H9 (cell line): ENCODE measurements at regions not wholly inside any gene's neighbourhood (a gene's known extent, or its start where the extent isn't known, plus 50 kb on each side); places are given as distances from the start of the nearest gene placed in this dataset.

ENCODE experiments used
- DNase-seq: peaks from one replicate; pipeline ENCODE4 v3.0.0-alpha.2; 2017
- H2AFZ ChIP-seq: one replicate; pipeline ENCODE4 v1.6.1; 2013; ENCODE audit warnings: mild to moderate bottlenecking, low read length, control low read depth, moderate library complexity
- H2AK5ac ChIP-seq: 2 replicates; pipeline ENCODE4 v1.6.1; 2013; ENCODE audit warnings: low read length, control low read depth, mixed read lengths; ENCODE audit not compliant: insufficient read length
- H2BK120ac ChIP-seq: one replicate; pipeline ENCODE4 v1.6.1; 2013; ENCODE audit warnings: low read depth, mild to moderate bottlenecking, low read length, control low read depth, inconsistent platforms; ENCODE audit not compliant: poor library complexity, severe bottlenecking
- H2BK12ac ChIP-seq: 2 replicates; pipeline ENCODE4 v1.6.1; 2013; ENCODE audit warnings: low read length, control low read depth, mixed read lengths, low read depth; ENCODE audit not compliant: insufficient read length
- H2BK15ac ChIP-seq: 2 replicates; pipeline ENCODE4 v1.6.1; 2013; ENCODE audit warnings: low read depth, low read length, control low read depth
- H2BK20ac ChIP-seq: one replicate; pipeline ENCODE4 v1.6.1; 2013; ENCODE audit warnings: low read depth, mild to moderate bottlenecking, low read length, control low read depth, inconsistent platforms; ENCODE audit not compliant: poor library complexity, severe bottlenecking
- H2BK5ac ChIP-seq: 2 replicates; pipeline ENCODE4 v1.6.1; 2013; ENCODE audit warnings: low read length, control low read depth, mixed read lengths; ENCODE audit not compliant: insufficient read length
- H3K14ac ChIP-seq: 2 replicates; pipeline ENCODE4 v1.6.1; 2013; ENCODE audit warnings: low read length, control low read depth; ENCODE audit not compliant: insufficient read depth
- H3K18ac ChIP-seq: 2 replicates; pipeline ENCODE4 v1.6.1; 2013; ENCODE audit warnings: low read depth, mild to moderate bottlenecking, mixed read lengths, low read length, control low read depth; ENCODE audit not compliant: insufficient read length
- H3K23ac ChIP-seq: 2 replicates; pipeline ENCODE4 v1.6.1; 2013; ENCODE audit warnings: low read length, control low read depth, mixed read lengths, low read depth; ENCODE audit not compliant: insufficient read length
- H3K23me2 ChIP-seq: 2 replicates; pipeline ENCODE4 v1.6.1; 2013; ENCODE audit warnings: low read depth, mild to moderate bottlenecking, mixed read lengths, low read length, control low read depth; ENCODE audit not compliant: insufficient read length, poor library complexity, severe bottlenecking
- H3K27ac ChIP-seq: 2 replicates; pipeline ENCODE4 v1.5.1; 2013; ENCODE audit warnings: low read length, control low read depth, mixed read lengths, low read depth; ENCODE audit not compliant: insufficient read length
- H3K27me3 ChIP-seq: 2 replicates; pipeline ENCODE4 v1.6.1; 2013; ENCODE audit warnings: low read length, control low read depth, inconsistent platforms; ENCODE audit not compliant: insufficient read depth
- H3K4ac ChIP-seq: 2 replicates; pipeline ENCODE4 v1.6.1; 2013; ENCODE audit warnings: low read depth, mild to moderate bottlenecking, control low read depth, inconsistent platforms, low read length, moderate library complexity
- H3K4me1 ChIP-seq: 2 replicates; pipeline ENCODE4 v1.6.1; 2013; ENCODE audit warnings: low read length, control low read depth, inconsistent platforms; ENCODE audit not compliant: insufficient read depth
- H3K4me2 ChIP-seq: 2 replicates; pipeline ENCODE4 v1.6.1; 2013; ENCODE audit warnings: low read length, control low read depth, mixed read lengths; ENCODE audit not compliant: insufficient read length, insufficient read depth
- H3K56ac ChIP-seq: 2 replicates; pipeline ENCODE4 v1.6.1; 2013; ENCODE audit warnings: low read depth, mild to moderate bottlenecking, mixed read lengths, low read length, control low read depth; ENCODE audit not compliant: insufficient read length
- H3K79me1 ChIP-seq: 2 replicates; pipeline ENCODE4 v1.6.1; 2013; ENCODE audit warnings: low read depth, mild to moderate bottlenecking, moderate library complexity, low read length, control low read depth, inconsistent platforms; ENCODE audit not compliant: insufficient read depth, poor library complexity, severe bottlenecking
- H3K79me2 ChIP-seq: 2 replicates; pipeline ENCODE4 v1.6.1; 2013; ENCODE audit warnings: low read length, control low read depth, inconsistent platforms; ENCODE audit not compliant: insufficient read depth
- H3K9ac ChIP-seq: 2 replicates; pipeline ENCODE4 v1.6.1; 2013; ENCODE audit warnings: low read length, control low read depth, mixed read lengths; ENCODE audit not compliant: insufficient read length; ENCODE audit errors: extremely low read depth
- H3K9me3 ChIP-seq: one replicate; pipeline ENCODE4 v1.6.1; 2013; ENCODE audit warnings: low read depth, low read length, inconsistent platforms; ENCODE audit not compliant: control insufficient read depth
- H3T11ph ChIP-seq: one replicate; pipeline ENCODE4 v1.6.1; 2013; ENCODE audit warnings: mild to moderate bottlenecking, low read length, control low read depth, inconsistent platforms
- H4K20me1 ChIP-seq: one replicate; pipeline ENCODE4 v1.6.1; 2013; ENCODE audit not compliant: control insufficient read depth, insufficient read length, insufficient read depth
- H4K5ac ChIP-seq: 2 replicates; pipeline ENCODE4 v1.6.1; 2013; ENCODE audit warnings: low read depth, mild to moderate bottlenecking, mixed read lengths, low read length, control low read depth; ENCODE audit not compliant: insufficient read length
- H4K8ac ChIP-seq: replicated peaks from 2 replicates; pipeline ENCODE4 v1.6.1; 2013; ENCODE audit warnings: low read length, control low read depth, mixed read lengths, low read depth; ENCODE audit not compliant: insufficient read length
- H4K91ac ChIP-seq: 2 replicates; pipeline ENCODE4 v1.6.1; 2013; ENCODE audit warnings: low read depth, mild to moderate bottlenecking, moderate library complexity, mixed read lengths, low read length, control low read depth; ENCODE audit not compliant: insufficient read length
- H3K27ac Mint-ChIP-seq, 3 experiments: 2 replicates in 2 of 3; 3 replicates in 1 of 3; pipeline ENCODE4 v1.8.0; 2020 to 2021; ENCODE audit warnings: mixed read lengths in 3 of 3, mild to moderate bottlenecking in 1 of 3, moderate library complexity in 1 of 3
- H3K27me3 Mint-ChIP-seq: 2 replicates; pipeline ENCODE4 v1.8.0; 2021; ENCODE audit warnings: low read depth, mild to moderate bottlenecking, moderate library complexity, mixed read lengths
- H3K36me3 Mint-ChIP-seq, 3 experiments: 2 replicates in 2 of 3; 3 replicates in 1 of 3; pipeline ENCODE4 v1.8.0; 2020 to 2021; ENCODE audit warnings: low read depth in 3 of 3, mixed read lengths in 3 of 3; ENCODE audit not compliant: insufficient read depth in 1 of 3
- H3K4me1 Mint-ChIP-seq, 2 experiments: 2 replicates each; pipeline ENCODE4 v1.8.0; 2020; ENCODE audit warnings: mixed read lengths in 2 of 2
- H3K4me3 Mint-ChIP-seq, 2 experiments: 2 replicates in 1 of 2; 3 replicates in 1 of 2; pipeline ENCODE4 v1.8.0; 2020 to 2021; ENCODE audit warnings: mild to moderate bottlenecking in 2 of 2, mixed read lengths in 2 of 2, moderate library complexity in 1 of 2
- H3K9me3 Mint-ChIP-seq, 2 experiments: 2 replicates in 1 of 2; 3 replicates in 1 of 2; pipeline ENCODE4 v1.8.0; 2020; ENCODE audit warnings: mild to moderate bottlenecking in 2 of 2, mixed read lengths in 2 of 2, moderate library complexity in 1 of 2
- WGBS: extraction: QIAGEN DNeasy Blood & Tissue Kit; methylation state at CpG from one replicate; pipeline ENCODE4 v1.1.7; 2013; ENCODE audit warnings: missing lambda C conversion rate, low lambda C conversion rate, mixed read lengths; ENCODE audit not compliant: insufficient read length; ENCODE audit errors: extremely low coverage; 5-methylcytosine and 5-hydroxymethylcytosine counted together
- TF ChIP-seq, protein P1 (sequence below): fragments of 200-600 bp; sonication (generic); conservative IDR thresholded peaks from 3 replicates; pipeline ENCODE4 v1.8.0; 2021; ENCODE audit warnings: antibody characterized with exemption, mild to moderate bottlenecking

DNA sequence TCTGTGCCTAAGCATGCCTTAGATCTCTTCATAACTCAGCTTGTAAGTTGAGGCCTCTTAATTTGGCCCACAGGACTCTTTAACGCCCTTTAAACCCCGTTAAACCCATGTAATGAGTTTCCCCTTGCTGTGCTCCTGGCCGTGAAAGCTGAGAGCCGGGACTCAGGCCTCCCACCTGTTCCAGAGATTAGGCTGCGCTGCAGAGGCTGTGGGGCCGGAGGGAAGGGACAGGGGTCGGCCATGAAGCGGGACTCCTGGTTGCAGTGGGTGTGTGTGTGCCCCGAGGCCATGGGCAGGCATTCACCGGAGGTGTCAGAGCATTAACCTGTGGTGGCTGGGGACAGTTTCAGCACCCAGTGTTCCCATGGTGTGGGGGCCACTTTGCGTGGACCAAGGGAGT is 150.8 kb upstream of the IRX3 start:
- WGBS: no CpG with 5 or more reads among the region's 11 CpGs
- TF ChIP-seq, protein P1, sequence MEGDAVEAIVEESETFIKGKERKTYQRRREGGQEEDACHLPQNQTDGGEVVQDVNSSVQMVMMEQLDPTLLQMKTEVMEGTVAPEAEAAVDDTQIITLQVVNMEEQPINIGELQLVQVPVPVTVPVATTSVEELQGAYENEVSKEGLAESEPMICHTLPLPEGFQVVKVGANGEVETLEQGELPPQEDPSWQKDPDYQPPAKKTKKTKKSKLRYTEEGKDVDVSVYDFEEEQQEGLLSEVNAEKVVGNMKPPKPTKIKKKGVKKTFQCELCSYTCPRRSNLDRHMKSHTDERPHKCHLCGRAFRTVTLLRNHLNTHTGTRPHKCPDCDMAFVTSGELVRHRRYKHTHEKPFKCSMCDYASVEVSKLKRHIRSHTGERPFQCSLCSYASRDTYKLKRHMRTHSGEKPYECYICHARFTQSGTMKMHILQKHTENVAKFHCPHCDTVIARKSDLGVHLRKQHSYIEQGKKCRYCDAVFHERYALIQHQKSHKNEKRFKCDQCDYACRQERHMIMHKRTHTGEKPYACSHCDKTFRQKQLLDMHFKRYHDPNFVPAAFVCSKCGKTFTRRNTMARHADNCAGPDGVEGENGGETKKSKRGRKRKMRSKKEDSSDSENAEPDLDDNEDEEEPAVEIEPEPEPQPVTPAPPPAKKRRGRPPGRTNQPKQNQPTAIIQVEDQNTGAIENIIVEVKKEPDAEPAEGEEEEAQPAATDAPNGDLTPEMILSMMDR: no peak
- Mint-ChIP-seq H3K4me1 (no peaks in the 10 kb centered on the region), H3K36me3 (no peaks in the 10 kb centered on the region; a peak in 1 of 7 replicates), H3K9me3 (peaks cover 0 to 4% of the 10 kb centered on the region in 2 experiments; a peak in 2 of 5 replicates), H3K27ac (no peak overlapping the region), H3K4me3 (no peak overlapping the region), H3K27me3 (peaks cover 59% of the 10 kb centered on the region)
- Histone ChIP-seq H3K56ac (no peak overlapping the region), H2BK15ac (no peak overlapping the region), H2AFZ (no peak overlapping the region), H4K91ac (no peak overlapping the region), H3K9ac (no peak overlapping the region), H3K27ac (no peak overlapping the region), H3K23me2 (no peaks in the 10 kb centered on the region), H3K9me3 (no peaks in the 10 kb centered on the region), H3K27me3 (no peaks in the 10 kb centered on the region), H3K4ac (no peak overlapping the region), H3T11ph (no peak overlapping the region), H3K18ac (no peak overlapping the region), H4K8ac (no peak overlapping the region), H3K79me1 (no peaks in the 10 kb centered on the region), H2AK5ac (no peak overlapping the region), H2BK12ac (no peak overlapping the region), H4K5ac (no peak overlapping the region), H4K20me1 (no peaks in the 10 kb centered on the region), H2BK5ac (no peak overlapping the region), H2BK20ac (no peak overlapping the region), H3K4me1 (no peaks in the 10 kb centered on the region), H3K79me2 (no peaks in the 10 kb centered on the region), H2BK120ac (no peak overlapping the region), H3K4me2 (no peak overlapping the region), H3K14ac (no peak overlapping the region; the same call in 1 of the 2 replicates), H3K23ac (no peak overlapping the region)
- no peak for DNase-seq
